Heart left ventricle (tissue), 13 donors: ENCODE measurements at regions not wholly inside any gene's neighbourhood (a gene's known extent, or its start where the extent isn't known, plus 50 kb on each side); places are given as distances from the start of the nearest gene placed in this dataset.

ENCODE experiments used
- CTCF ChIP-seq, 12 donors: fragments of 200-600 bp; sonication (generic) in 4 of 12; IDR thresholded peaks; one replicate each; pipeline versions ENCODE4 v1.5.0 to v1.8.0; 2018 to 2022; ENCODE audit warnings: antibody characterized with exemption in 12 of 12, mild to moderate bottlenecking in 5 of 12
- POLR2A ChIP-seq, 2 donors: fragments of 450-650 bp; IDR thresholded peaks; one replicate each; pipeline ENCODE4 v1.6.1; 2017; ENCODE audit warnings: antibody characterized with exemption in 2 of 2, mild to moderate bottlenecking in 2 of 2, moderate library complexity in 2 of 2
- donor health status: ischemic (EF 13 %, LVEDD 7.1; RV severe dilation, severe dysfunction).
- donor health status: DM: no; HTN: yes; CAD: no.
- donor health status: DM: no; HTN: no; CAD: no.
- donor health status: ischemic (EF 25% LVEDD 6.9; RV normal size, moderate dysfunction).
- donor health status: ischemic (EF 25% LVEDD 5.7; RV mildly dilated, moderate dysfunction).
- donor health status: ischemic (EF 35%, LVEDD 5.7; RV mildly dilated, moderate dysfunction).
- donor health status: nonischemic (EF 11% LVEDD 7.7; RV severe dilation, severe dysfunction).
- donor health status: DM: yes; HTN: yes; CAD: no.
- donor health status: PGD.
- donor health status: ischemic (EF 29% LVEDD 5.4; RV normal size, mild dysfunction).
- donor health status: nonischemic (EF 23%, LVEDD 6.1; RV moderate dilation, normal function).

DNA sequence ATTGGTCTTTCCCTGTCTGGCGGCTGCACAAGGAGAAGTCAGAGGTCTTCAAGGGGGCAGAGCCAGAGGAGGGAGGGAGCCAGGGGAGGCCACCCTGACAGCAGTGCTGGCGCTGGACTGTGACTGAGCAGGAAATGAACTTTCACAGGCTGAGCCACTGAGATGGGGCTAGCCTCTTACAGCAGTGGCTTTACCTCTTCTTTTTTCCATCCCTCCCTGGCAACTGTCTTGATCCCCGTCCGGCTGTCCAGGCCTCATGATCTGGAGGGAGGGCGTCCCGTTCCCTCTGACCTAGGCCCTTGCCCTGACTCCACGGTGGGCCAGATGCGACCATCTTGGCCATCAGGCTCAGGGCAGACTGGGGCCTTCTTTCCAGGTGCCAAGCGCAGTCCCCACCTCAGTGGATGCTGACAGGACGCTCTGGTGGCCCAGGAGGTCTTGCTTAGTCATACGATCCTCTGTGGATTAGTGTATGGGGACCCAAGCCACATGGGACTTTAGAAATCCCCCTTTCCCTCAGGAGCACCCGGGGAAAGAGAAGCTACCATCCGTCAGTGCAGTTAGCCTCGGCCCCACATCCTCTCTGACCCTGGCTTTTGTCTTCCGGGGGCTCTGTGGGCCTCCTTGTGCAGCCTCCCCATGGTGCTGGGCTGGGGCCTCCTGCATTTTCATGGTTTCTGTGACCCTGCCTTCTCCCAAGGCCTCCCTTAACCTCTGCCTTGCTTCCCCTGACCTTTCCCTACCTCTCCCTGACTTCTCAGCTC lies 57.4 kb upstream of the CCDC167 start:
- TF ChIP-seq CTCF (IDR thresholded peaks at IDR 0.05) (no peak), POLR2A (IDR thresholded peaks at IDR 0.05) (no peak)
